ENCODE measurements at regions not wholly inside any gene's neighbourhood (a gene's known extent, or its start where the extent isn't known, plus 50 kb on each side); places are given as distances from the start of the nearest gene placed in this dataset.

DNA sequence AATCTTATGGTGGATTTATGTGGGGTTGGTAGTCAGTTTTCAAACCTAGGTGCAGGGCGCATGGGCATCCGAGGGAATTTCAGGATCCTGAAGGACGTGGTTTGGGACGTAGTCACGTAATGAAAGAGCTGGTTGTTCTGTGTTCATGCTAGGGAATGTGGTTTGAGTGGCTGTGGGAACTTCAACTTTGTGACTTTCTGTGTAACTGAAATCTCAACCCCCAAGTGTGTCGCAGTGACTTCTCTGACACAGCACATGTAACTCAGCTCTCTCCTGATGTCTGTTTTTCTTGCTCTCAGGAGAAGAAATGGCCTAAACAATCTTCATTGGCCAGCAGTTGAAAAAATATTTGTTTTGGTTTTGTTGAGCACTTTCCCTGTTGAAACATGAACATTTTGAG is 199.0 kb downstream of the PTEN start:
- DNase-seq, result no peak

DNA sequence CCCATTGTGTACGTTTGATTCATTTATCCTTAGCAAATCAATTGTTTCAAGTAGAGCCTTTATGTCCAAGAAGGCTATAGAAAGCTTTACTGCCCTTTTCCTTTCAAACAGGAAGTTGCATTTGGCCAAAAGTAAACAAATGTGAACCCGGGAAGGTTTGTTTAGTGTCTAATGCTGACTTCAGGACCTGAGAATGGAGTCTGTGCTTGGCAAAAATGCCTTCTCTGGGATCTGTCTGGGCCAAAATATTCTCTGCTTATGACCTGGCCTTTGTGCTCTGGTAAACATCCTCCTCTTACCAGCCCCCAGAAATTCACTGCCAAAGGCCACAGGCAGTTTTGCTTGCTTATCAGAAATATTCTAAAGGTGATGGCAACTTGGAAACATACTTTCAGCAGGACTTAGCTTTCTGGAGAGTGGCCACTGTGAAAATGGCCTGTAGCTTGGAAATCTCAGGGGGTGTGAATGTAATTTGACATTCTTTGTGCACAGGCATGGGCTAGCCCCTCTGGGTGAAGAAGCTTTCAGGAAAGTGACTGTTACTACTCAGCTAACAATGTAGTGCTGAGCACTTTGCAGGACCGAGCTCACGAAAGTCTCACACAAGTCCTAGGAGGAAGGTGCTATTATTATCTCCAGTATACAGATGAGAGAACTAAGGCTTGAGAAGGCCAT is 199.5 kb downstream of the PTEN start:
- no peak for DNase-seq

DNA sequence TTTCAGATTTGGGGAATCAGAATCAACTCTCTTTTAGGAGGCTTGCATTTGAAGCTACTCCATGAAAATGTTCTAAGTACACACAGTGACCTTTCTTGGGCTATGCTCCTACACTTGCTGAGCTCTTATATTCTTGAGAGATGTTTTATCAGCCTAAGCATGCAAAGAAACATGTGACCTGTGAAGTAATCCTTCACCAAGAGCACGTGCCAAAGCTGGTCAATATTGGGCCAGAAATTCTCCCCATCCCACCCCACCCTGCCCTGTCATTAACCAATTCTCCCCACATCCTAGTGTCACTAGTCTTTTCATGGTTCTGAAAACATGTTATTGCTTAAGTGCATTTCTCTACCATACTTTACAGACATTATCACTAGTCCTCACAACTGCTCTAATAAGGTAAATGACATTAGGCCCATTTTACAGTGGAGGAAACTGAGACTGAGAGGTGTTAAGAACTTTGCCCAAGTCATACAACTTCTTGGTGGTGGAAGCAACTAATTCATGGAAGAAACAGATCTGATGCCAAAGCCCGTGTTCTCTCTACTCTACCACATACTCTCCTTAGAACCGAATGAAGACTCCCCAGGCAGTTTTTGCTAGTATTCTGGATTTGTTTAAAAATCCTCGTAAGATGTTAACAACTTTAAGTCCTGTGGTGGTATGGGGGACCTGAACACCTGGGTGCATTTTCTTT is 200.6 kb downstream of the PTEN start:
- no peak for DNase-seq

DNA sequence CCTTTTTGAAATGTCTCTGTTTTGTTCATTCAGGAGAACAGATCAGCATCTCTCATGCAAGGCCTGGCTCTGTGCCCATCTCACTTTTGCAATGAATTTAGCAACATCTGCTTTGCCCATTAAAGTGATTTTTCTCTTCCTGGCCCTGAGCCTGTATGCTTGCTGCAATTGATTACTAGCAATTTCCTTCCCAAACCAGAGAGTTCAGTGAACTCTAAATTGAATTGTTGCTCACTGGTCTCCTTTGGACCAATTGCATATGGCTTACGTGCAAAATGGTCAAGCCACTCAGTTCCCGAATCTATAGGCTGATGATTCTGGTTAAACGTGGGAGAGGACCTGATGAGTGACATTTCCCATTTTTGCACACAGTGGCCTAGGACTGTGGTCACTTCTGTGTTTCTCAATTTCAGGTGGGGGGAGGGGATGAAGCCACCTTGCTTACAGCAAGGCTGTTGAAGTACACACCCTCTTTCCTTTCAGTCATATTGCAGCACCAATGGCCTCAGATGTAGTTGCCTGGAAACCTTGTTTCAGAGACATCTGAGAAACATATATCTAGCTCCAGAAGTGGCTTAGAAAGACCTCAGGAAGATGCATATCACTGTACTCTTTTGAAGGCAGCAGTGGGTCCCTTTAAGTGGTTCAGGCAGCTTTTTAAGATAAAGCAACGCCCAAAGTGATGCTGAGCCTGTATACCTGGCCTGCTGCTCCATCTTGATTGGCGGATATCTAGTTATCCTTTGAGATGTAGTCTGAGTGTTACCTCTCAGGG is 201.4 kb downstream of the PTEN start:
- DNase-seq, result no peak

DNA sequence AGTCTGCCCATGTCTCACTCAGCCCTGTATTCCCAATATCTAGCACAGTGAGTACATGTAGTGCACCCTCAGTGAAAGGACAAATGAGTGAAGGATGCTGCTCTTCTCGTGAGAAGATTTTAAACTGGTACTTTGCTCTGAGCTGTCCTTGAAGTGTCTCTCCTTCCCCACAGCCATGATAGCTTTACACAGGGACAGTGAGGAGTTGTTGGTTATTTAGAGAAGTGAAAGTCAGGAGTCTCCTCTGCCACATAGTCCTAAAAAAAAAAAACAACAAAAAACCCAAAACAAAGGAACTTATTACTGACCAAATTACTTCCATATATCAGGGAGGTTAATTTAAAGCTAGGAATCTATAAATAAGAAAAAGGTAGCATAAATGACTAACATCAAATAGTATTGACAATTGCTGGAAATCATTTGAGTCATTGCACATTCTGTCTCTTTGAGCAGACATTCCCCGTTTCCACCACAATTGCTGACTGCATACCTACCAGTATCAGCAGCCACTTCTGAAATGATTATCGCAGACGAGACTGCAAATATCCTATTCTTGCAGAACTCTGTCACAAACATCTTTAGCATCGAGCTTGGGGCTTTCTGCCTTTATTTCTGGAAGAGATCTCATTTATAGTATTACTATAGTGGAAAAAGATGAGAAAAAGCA is 202.1 kb downstream of the PTEN start:
- no peak for DNase-seq

DNA sequence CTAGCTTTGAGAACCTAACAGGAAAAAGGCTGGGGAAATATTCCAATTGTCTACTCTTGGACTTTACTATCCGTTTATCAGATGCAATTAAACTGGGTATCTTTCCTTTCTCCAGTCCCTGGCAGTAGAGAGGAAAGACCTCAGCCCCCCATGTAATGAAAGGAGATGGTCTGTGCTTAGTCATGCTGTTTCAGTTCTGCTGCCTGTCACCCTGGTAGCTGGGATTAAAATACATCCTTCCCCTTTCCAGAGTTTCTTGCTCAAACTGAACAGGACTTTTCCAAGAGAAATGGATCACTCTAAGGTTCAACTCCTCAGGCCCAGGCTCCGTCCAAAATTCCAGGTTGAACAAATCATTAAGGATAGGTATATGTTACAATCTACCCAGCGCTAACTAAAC is 202.9 kb downstream of the PTEN start:
- DNase-seq, result no peak

DNA sequence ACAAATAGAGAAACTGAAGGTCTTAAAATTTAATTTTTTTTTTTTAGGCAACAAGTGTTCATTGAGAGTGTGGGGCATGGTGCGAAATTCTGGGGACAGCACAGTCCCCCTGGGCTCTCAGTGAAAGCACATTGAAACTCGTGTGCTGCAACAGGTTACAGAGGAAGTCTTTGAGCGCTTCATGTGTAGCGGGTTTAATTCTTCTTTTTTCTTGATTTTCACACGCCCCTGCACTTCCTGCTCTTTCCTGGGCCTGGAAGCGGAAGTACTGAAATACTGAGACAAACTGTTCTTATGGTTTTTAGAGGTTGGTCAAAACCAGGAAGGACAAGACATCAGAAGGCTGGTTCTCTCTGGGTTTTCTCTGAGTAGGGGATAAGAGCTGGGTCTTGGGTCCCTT is 203.5 kb downstream of the PTEN start:
- DNase-seq, result peak in 1 of 2 donors; percentile 6

DNA sequence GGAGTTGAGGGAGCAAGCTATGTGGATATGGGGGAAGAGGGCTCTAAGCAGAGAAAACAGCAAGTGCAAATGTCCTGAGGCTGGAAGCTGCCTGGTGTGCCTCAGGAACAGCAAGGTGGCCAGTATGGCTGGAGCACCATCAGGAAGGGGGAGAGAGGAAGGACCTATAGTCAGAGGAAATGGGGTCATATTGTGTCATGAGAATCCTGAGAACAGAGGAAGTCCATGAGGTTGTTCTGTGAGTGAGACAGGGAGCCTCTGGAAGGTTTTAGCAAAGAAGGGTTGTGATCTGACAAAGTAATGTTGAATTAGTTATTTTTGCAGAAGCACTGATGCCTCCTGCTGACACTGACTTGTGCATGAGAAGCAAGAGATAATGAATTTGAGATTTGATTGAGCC is 204.3 kb downstream of the PTEN start:
- no peak for DNase-seq

DNA sequence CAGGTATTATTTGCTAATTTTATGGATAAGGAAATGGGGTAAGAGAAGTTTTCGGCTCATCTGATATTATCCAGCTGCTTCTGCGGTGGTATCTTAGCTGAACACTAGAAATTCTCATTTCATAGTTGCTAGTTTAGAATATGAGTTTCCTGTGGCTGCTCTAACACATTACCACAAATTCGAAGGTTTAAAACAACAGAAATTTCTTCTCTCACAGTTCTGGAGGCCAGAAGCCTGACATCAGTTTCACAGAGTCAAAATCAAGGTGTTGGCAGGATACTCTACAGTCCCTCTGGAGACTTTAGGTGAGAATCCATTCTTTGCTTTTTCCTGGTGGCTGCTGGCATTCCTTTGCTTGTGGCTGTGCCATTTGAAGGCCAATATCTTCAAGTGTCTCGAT is 205.9 kb downstream of the PTEN start:
- DNase-seq, result no peak

DNA sequence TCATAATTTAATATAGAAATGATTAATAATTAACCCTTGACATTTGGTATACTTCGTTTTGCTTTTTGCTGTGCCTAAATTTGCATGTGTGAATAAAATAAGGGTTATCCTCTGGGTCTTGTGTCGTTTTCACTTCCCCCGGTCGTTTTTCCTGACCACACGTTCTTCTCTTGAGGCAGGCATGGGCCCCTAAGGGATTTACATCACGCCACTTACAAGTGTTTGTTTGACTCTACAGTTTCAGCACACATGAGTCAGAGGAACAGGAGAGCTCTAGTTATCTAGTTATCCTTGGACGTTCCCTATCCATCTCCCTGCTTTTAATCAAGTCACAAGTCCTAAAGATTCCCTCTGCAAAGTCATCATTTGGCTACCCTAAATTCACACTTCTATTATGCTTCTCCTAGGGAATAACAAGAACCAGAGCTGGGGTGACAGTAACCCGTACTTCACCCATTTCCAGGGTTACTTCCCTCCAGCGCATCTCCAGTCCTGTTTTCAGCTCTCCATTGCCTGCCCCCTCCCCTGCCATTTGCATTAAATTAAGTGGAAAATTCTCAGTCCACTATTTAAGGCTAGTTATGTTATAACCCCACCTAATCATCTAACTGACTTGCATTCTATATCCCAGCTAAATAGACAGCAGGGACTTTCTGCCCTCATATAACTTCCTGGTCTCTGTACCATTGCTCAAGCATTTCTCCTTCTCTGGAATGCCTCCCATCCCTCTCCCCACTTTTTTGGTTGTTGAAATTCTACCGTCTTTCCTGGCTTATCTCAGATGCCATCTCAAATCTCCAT is 206.9 kb downstream of the PTEN start:
- no peak for DNase-seq

DNA sequence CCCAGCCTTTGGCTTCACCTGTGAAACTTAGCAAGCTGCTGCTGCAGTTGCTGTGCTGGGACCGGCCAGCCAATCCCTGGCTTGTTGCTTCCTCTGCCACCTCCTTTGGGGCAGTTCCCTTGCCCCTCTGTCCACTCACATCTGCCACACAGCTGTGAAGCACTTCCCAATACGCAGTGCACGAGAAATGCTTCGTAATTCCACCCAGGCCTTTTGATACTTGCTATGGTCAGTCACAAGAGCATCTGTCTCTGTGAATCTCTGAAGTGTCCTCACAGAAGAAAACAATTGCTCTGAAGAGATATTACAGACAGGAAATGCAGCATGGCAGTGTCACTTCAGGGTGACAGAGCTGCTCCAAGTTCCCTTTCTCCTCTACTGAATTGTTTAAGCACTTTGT is 208.5 kb downstream of the PTEN start:
- no peak for DNase-seq

DNA sequence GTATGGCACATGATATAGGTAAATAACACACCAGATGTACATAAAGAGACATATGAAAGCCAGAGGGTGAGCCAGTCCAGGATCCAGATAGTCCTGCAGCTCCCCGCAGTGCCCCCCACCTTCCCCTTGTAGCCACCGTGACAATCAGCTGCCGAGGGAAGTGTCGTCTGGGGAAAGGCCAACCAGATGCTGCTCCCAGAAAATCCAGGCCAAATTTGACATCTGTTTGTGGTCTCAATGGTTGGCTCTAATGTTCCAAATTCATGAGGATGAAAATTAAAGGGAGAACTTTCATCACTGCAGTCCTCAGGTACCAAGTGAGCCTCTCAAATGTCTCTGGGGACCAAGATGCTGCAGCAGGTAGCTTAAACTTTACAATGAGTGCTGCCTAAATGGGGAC is 210.3 kb downstream of the PTEN start:
- no peak for DNase-seq

DNA sequence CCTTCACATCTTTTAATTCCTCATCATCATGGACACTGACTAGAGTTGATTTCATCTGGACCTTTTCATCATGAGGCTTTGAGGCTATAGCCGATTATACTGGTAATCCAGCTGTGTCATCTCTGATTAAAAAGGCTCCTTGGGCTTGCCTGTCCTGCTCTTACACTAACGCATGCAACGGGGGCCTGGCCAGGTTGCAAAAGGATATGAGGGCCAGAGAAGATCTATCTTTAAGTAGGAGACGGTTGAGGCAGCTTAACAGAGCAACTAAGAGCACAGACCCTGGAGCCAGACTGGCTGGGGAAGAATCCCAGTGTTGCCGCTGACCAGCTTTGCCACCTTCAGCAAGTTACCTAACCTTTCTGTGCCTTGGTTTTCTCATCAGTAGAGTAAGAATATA is 211.5 kb downstream of the PTEN start:
- DNase-seq, result no peak

DNA sequence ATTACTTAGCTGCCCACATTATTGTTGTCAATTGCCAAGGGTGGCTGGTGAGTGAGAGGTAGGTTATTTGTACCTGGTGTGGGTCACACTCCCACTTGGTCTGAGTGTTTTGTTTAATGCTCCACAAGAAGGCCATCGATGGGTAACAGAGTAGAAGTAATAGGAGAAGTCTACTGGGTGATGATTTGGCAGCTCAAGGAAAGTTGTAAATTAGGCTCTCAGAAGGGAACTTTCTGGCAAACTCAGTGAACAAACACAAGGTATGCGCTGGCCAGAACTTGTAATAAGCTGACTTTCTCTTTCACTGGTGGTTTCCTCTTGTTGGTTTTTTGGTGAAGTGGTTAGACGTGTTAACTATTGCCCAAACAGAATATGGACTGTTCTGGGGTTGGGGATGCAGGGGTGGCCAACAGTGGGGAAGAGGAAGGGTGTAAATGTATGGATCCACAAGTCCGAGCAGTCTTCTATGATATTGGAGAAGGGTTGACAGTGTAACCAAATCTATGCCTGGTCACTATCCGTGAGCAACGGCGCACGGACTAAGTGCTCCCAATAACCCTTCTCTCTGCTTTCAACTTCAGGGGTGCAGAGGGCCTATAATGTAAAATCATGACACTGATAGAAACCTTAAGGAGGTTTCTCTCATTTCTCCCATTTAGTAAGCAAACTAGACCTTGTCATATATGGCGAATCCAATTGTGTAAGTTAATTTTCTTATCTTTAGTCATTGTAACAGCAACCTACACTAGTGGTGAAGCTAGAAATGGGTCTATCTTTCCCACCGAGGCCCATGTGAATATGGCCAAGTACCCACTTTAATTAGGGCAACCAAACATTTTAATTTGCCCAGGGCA is 212.8 kb downstream of the PTEN start:
- no peak for DNase-seq

DNA sequence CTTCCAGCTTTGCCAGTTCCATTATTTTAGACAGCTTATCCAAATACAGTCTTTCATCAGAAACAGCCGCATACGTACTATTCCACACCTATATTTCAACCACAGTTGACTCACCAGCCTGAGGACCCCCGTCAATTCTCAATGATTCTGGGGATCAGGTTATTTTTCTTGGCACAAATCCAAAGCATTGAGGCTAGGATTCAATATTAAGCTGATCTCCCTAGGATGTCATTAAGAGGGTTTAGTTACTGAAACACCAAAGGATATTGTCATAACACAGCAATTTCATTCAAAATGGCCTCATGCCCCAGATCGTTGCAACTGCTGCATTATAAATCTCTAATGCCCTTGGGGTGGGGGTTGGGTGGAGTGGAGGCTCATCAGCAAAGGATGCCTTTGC is 214.6 kb downstream of the PTEN start:
- DNase-seq, result no peak

DNA sequence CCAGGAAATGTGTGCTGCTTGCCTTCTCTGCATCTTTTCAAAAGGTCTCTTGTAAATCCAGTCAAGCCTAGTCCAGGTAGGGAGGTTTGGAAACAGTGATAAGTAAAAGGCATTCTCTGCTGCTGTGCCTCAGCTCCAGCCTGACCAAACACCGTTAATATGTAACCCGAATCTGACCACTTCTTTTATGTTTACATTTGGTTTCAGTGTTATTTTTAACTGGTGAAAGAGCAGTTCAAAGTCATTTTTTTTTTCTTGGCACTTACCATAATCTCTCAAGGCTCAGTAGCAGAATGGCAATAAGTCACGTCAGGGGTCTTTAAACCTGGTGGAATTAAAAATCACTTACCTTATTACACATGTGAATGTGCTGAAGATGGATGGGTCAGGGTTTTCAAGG is 216.8 kb downstream of the PTEN start:
- DNase-seq, result no peak

DNA sequence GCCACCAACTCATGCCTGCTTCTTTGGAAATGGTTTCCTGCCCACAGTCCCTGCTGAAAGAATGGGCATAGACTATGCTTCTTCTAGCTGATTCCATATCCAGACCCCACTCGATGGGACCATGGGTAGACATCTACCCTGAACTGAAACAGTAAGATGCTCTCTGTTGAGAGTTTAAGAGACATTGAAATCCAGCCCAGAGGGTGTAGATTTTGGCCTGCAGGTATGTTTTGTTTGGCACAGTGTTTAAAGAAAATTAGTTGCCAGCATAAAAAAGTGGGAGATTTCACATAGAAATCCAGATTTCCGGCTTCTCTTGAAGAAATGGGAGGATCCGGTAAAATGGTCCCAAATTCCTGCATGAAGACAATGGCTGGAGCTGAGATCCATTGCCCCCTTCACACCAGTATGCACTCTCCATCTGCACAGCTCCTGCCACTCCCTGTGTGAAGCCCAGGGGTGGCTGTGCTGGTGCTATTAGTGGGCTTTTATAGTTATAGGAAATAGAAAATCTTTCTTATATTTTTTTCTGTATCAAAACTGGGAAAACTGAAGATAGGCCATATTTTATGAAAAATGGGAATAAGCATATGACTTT is 218.1 kb downstream of the PTEN start:
- no peak for DNase-seq

DNA sequence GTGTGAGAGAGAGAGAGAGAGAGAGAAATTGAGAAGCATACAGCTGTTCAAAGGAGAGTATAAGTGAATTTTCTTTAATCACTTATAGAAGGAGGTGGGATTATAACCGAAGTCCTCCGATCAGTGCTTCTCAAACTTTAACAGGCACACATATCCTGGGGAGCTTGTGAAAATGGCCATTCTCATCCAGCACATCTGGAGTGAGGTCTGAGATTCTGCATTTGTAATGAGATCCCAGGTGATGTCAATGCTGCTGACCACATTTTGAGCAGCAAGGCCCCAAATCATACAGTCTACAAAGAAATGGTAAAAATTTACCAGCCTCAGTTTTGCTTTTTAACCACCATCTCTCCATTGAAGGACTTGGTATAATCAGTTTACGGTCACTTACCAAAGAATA is 219.0 kb downstream of the PTEN start:
- no peak for DNase-seq

DNA sequence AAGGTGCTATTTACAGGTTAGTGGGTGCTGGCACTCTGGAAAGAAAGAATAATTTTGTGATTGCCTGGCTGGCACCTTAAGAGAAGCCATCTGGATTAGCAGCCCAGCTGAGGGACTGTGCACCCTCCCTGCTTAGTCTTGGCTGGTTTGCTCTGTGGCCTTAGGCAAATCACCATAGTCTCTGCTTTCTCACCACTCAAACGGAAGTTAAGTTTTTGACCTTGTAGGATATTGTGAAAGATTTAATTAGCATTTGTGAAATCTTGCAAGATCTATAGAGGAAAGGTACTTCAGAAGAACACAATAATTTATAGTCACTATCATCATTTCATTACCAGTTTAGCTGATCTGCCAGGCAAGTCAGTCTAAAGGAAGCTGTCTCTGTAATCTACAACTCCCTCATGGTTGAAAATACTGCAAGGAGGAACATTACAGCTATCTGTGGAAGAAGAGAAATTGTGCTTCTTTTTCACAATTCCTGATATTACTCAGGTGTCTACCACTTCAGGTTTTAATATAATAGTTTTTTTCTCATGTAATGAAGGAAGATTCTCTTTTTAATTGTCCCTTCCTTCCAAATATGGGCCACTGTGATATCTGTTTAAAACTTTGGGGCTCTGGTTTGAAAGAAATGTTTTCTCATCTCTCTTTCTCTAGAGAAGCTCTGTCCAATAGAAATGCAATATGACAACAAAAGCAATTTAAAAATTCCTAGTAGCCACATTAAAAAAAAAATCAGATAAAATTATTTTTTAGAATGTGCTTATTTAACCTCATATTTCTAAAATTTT is 219.6 kb downstream of the PTEN start:
- no peak for DNase-seq

DNA sequence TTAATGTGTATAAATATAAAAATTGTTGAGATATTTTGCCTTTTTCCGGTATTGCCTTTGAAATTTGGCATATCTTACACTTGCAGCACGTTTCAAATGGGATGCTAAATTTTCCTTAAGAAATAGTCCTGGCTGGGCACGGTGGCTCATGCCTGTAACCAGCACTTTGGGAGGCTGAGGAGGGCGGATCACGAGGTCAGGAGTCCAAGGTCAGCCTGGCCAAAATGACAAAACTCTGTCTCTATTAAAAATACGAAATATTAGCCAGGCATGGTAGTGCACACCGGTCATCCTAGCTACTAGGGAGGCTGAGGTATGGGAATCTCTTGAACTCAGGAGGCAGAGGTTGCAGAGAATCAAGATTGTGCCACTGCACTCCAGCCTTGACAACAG is 220.2 kb downstream of the PTEN start:
- DNase-seq, result no peak
